HEK293 (cell line): ENCODE measurements at regions not wholly inside any gene's neighbourhood (a gene's known extent, or its start where the extent isn't known, plus 50 kb on each side); places are given as distances from the start of the nearest gene placed in this dataset.

Experiments used
- CTCF ChIA-PET: fragments of 350-600 bp; formaldehyde crosslinking; extraction: SDS; loops from one replicate; lab custom pipeline; 2021; ENCODE audit warnings: antibody characterized with exemption; lab: Yijun Ruan, JAX
- POLR2A ChIA-PET: fragments of 300-600 bp; formaldehyde crosslinking; extraction: SDS; loops from one replicate; lab custom pipeline; 2020; ENCODE audit warnings: antibody characterized with exemption, inconsistent platforms; lab: Yijun Ruan, JAX
- H3K27ac ChIP-seq: fragments of 200-500 bp; sonication (Bioruptor generic); 2 replicates; pipeline ENCODE4 v1.5.1; 2014; ENCODE audit warnings: low read depth, low read length, control low read depth, inconsistent platforms; ENCODE audit errors: extremely low read depth
- H3K36me3 ChIP-seq, 2 experiments: fragments of 200-500 bp in 1 of 2; sonication (Bioruptor generic) in 1 of 2; 1 replicate in 1 of 2; 2 replicates in 1 of 2; pipeline ENCODE4 v1.5.1; 2014 to 2017; ENCODE audit warnings: inconsistent platforms in 2 of 2, low read length in 2 of 2; ENCODE audit not compliant: control insufficient read depth in 2 of 2, insufficient read depth in 1 of 2
- H3K4me1 ChIP-seq: fragments of 200-500 bp; sonication (Bioruptor generic); 2 replicates; pipeline ENCODE4 v1.5.1; 2014; ENCODE audit warnings: mild to moderate bottlenecking, low read length, inconsistent platforms; ENCODE audit not compliant: control insufficient read depth, insufficient read depth
- H3K4me3 ChIP-seq: 2 replicates; pipeline ENCODE4 v1.5.1; 2011; ENCODE audit warnings: low read depth, mild to moderate bottlenecking, control low read depth, low read length, moderate library complexity
- H3K9me3 ChIP-seq: fragments of 200-500 bp; sonication (Bioruptor generic); 2 replicates; pipeline ENCODE4 v1.5.1; 2014; ENCODE audit warnings: low read depth, low read length, inconsistent platforms; ENCODE audit not compliant: control insufficient read depth, insufficient read depth
- HOXD13 ChIP-seq: sonication (generic); formaldehyde crosslinking; IDR thresholded peaks from 2 replicates; pipeline ENCODE4 v1.8.0; 2022; ENCODE audit warnings: missing genetic modification reagents, borderline replicate concordance
- KLF16 ChIP-seq: fragments of 450-650 bp; formaldehyde crosslinking; IDR thresholded peaks from 2 replicates; pipeline ENCODE4 v1.5.1; 2017; ENCODE audit warnings: missing biosample characterization, missing genetic modification characterization
- OSR2 ChIP-seq: fragments of 450-650 bp; formaldehyde crosslinking; IDR thresholded peaks from 2 replicates; pipeline ENCODE4 v1.5.1; 2016; ENCODE audit warnings: missing biosample characterization, missing genetic modification characterization
- SETDB1 ChIP-seq: IDR thresholded peaks from one replicate; pipeline ENCODE4 v1.6.1; 2017; ENCODE audit warnings: mild to moderate bottlenecking, low read length, moderate library complexity, mixed read lengths; ENCODE audit not compliant: insufficient read length
- SP7 ChIP-seq: fragments of 450-650 bp; formaldehyde crosslinking; IDR thresholded peaks from 2 replicates; pipeline ENCODE4 v1.5.1; 2016; ENCODE audit warnings: missing biosample characterization, missing genetic modification characterization
- TRIM28 ChIP-seq: IDR thresholded peaks from 2 replicates; pipeline ENCODE4 v1.6.1; 2011; ENCODE audit warnings: low read length, control low read depth, borderline replicate concordance
- ZBTB6 ChIP-seq: fragments of 450-650 bp; formaldehyde crosslinking; IDR thresholded peaks from 2 replicates; pipeline ENCODE4 v1.5.1; 2017; ENCODE audit warnings: missing biosample characterization, missing genetic modification characterization
- ZFHX2 ChIP-seq: fragments of 450-650 bp; formaldehyde crosslinking; conservative IDR thresholded peaks from 2 replicates; pipeline ENCODE4 v1.5.1; 2016; ENCODE audit warnings: missing biosample characterization, missing genetic modification characterization
- ZNF146 ChIP-seq: fragments of 450-650 bp; formaldehyde crosslinking; IDR thresholded peaks from 2 replicates; pipeline ENCODE4 v1.5.1; 2016; ENCODE audit warnings: missing biosample characterization, missing genetic modification characterization
- ZNF157 ChIP-seq: fragments of 450-650 bp; formaldehyde crosslinking; IDR thresholded peaks from 2 replicates; pipeline ENCODE4 v1.5.1; 2016; ENCODE audit warnings: missing biosample characterization, missing genetic modification characterization
- ZNF18 ChIP-seq: fragments of 450-650 bp; formaldehyde crosslinking; IDR thresholded peaks from 2 replicates; pipeline ENCODE4 v1.5.1; 2016; ENCODE audit warnings: missing biosample characterization, missing genetic modification characterization
- ZNF223 ChIP-seq: fragments of 450-650 bp; formaldehyde crosslinking; IDR thresholded peaks from 2 replicates; pipeline ENCODE4 v1.5.1; 2016; ENCODE audit warnings: missing biosample characterization, missing genetic modification characterization
- ZNF274 ChIP-seq, 2 experiments: fragments of 200-500 bp in 1 of 2; fragments of 450-650 bp in 1 of 2; sonication (Bioruptor generic) in 1 of 2; formaldehyde crosslinking in 1 of 2; IDR thresholded peaks; 2 replicates each; pipeline versions ENCODE4 v1.5.1 to v1.6.1; 2014 to 2016; ENCODE audit warnings: borderline replicate concordance in 1 of 2, inconsistent platforms in 1 of 2, low read length in 1 of 2, missing biosample characterization in 1 of 2, missing genetic modification characterization in 1 of 2
- ZNF324 ChIP-seq: fragments of 450-650 bp; formaldehyde crosslinking; IDR thresholded peaks from 2 replicates; pipeline ENCODE4 v1.5.1; 2016; ENCODE audit warnings: missing biosample characterization, missing genetic modification characterization
- ZNF391 ChIP-seq: fragments of 450-650 bp; formaldehyde crosslinking; IDR thresholded peaks from 2 replicates; pipeline ENCODE4 v1.5.1; 2016; ENCODE audit warnings: low read depth, missing biosample characterization, missing genetic modification characterization, borderline replicate concordance
- ZNF404 ChIP-seq: fragments of 450-650 bp; formaldehyde crosslinking; IDR thresholded peaks from 2 replicates; pipeline ENCODE4 v1.5.1; 2017; ENCODE audit warnings: missing biosample characterization, missing genetic modification characterization
- ZNF530 ChIP-seq: fragments of 450-650 bp; formaldehyde crosslinking; IDR thresholded peaks from 2 replicates; pipeline ENCODE4 v1.5.1; 2016; ENCODE audit warnings: low read depth, missing biosample characterization, missing genetic modification characterization
- ZNF623 ChIP-seq: fragments of 450-650 bp; formaldehyde crosslinking; IDR thresholded peaks from 2 replicates; pipeline ENCODE4 v1.5.1; 2016; ENCODE audit warnings: missing biosample characterization, missing genetic modification characterization
- ZNF629 ChIP-seq: fragments of 450-650 bp; formaldehyde crosslinking; IDR thresholded peaks from 2 replicates; pipeline ENCODE4 v1.5.1; 2017; ENCODE audit warnings: missing biosample characterization, missing genetic modification characterization
- ZNF670 ChIP-seq: fragments of 450-650 bp; formaldehyde crosslinking; IDR thresholded peaks from 2 replicates; pipeline ENCODE4 v1.5.1; 2016; ENCODE audit warnings: missing biosample characterization, missing genetic modification characterization, low read depth
- ZNF692 ChIP-seq: fragments of 450-650 bp; formaldehyde crosslinking; IDR thresholded peaks from 2 replicates; pipeline ENCODE4 v1.5.1; 2016; ENCODE audit warnings: missing biosample characterization, missing genetic modification characterization
- ZNF701 ChIP-seq: fragments of 450-650 bp; formaldehyde crosslinking; IDR thresholded peaks from 2 replicates; pipeline ENCODE4 v1.5.1; 2016; ENCODE audit warnings: missing biosample characterization, missing genetic modification characterization
- ZNF768 ChIP-seq: fragments of 450-650 bp; formaldehyde crosslinking; IDR thresholded peaks from 2 replicates; pipeline ENCODE4 v1.5.1; 2018; ENCODE audit warnings: missing biosample characterization, mild to moderate bottlenecking, missing genetic modification characterization
- ZNF776 ChIP-seq: fragments of 450-650 bp; formaldehyde crosslinking; IDR thresholded peaks from 2 replicates; pipeline ENCODE4 v1.5.0; 2017; ENCODE audit warnings: missing biosample characterization, missing genetic modification characterization, borderline replicate concordance
- ZNF837 ChIP-seq: fragments of 450-650 bp; formaldehyde crosslinking; IDR thresholded peaks from 2 replicates; pipeline ENCODE4 v1.5.1; 2016; ENCODE audit warnings: missing biosample characterization, missing genetic modification characterization
- ZSCAN23 ChIP-seq: fragments of 450-650 bp; formaldehyde crosslinking; IDR thresholded peaks from 2 replicates; pipeline ENCODE4 v1.5.1; 2016; ENCODE audit warnings: missing biosample characterization, missing genetic modification characterization
- ZSCAN30 ChIP-seq: fragments of 450-650 bp; IDR thresholded peaks from 2 replicates; pipeline ENCODE4 v1.5.1; 2018; ENCODE audit warnings: missing biosample characterization, mild to moderate bottlenecking, missing genetic modification characterization, moderate library complexity

- Histone ChIP-seq H3K4me3 (no peak overlapping the region), H3K27ac (no peak overlapping the region)
- TF ChIP-seq ZNF391 (no peak), ZNF274 (IDR thresholded peaks at IDR 0.05; ENCODE audit: low read length) (no peak), ZNF274 (tag by site-specific recombination; IDR thresholded peaks at IDR 0.05; ENCODE audit: borderline replicate concordance) (no peak), ZNF623 (no peak)
- TF ChIP-seq, all 188 proteins: peak for 0
- Histone ChIP-seq H3K9me3 (no peaks in the 10 kb centered on the region), H3K36me3 (no peaks in the 10 kb centered on the region), H3K4me1 (no peaks in the 10 kb centered on the region)
- ChIA-PET POLR2A (no interaction called here), CTCF (no interaction called here)
These were observed 1680.6 kb upstream of the RAG2 start for GRCh38 chr11:38278457-38279141.

- ChIA-PET CTCF (no interaction called here), POLR2A (no interaction called here)
- H3K36me3 ChIP-seq = no peaks in the 10 kb centered on the region
- no peaks in the 10 kb centered on the region for H3K9me3 ChIP-seq
- H3K4me1 ChIP-seq = no peaks in the 10 kb centered on the region
- no peak for TF ChIP-seq ZNF837 (tag by site-specific recombination)
- H3K4me3 ChIP-seq = no peak overlapping the region
- no peak overlapping the region for H3K27ac ChIP-seq
These were observed 1676.0 kb upstream of the RAG2 start for GRCh38 chr11:38274031-38274430.

- ChIA-PET POLR2A (no interaction called here), CTCF (no interaction called here)
These were observed 1674.3 kb upstream of the RAG2 start for GRCh38 chr11:38272376-38272775.

GRCh38 chr11:38266691-38267090 is 1668.7 kb upstream of the RAG2 start:
- ChIA-PET CTCF (no interaction called here), POLR2A (no interaction called here)
- H3K4me1 ChIP-seq = no peaks in the 10 kb centered on the region
- no peak overlapping the region for H3K4me3 ChIP-seq
- H3K9me3 ChIP-seq = no peaks in the 10 kb centered on the region
- H3K27ac ChIP-seq = no peak overlapping the region
- no peaks in the 10 kb centered on the region for H3K36me3 ChIP-seq
- TF ChIP-seq OSR2 (tag by site-specific recombination) (no peak), ZNF623 (no peak), ZNF670 (tag by site-specific recombination) (no peak), ZNF530 (no peak), ZFHX2 (tag by site-specific recombination) (no peak), ZNF223 (tag by site-specific recombination) (no peak), HOXD13 (CRISPR knock-in tag) (no peak), ZNF692 (tag by site-specific recombination) (no peak), ZNF776 (tag by site-specific recombination) (no peak), ZNF701 (tag by site-specific recombination) (no peak), ZSCAN30 (no peak), KLF16 (tag by site-specific recombination) (no peak), ZNF404 (tag by site-specific recombination) (no peak), SP7 (tag by site-specific recombination) (no peak), ZBTB6 (no peak), ZNF146 (no peak)

More at GRCh38 chr11:38272376-38272775, 1674.3 kb upstream of the RAG2 start:
- no peak overlapping the region for H3K4me3 ChIP-seq
- H3K27ac ChIP-seq = no peak overlapping the region
- H3K4me1 ChIP-seq = no peaks in the 10 kb centered on the region
- no peaks in the 10 kb centered on the region for H3K36me3 ChIP-seq
- no peak for TF ChIP-seq SETDB1
- no peak for TF ChIP-seq TRIM28
- no peak for TF ChIP-seq ZNF18 (tag by site-specific recombination)
- no peak for TF ChIP-seq KLF16 (tag by site-specific recombination)
- no peak for TF ChIP-seq ZNF157 (tag by site-specific recombination)
- TF ChIP-seq ZSCAN23 = no peak
- TF ChIP-seq OSR2 (tag by site-specific recombination) = no peak
- TF ChIP-seq ZNF768 = no peak
- no peak for TF ChIP-seq ZNF629
- TF ChIP-seq ZNF324 (tag by site-specific recombination) = no peak
- no peak for TF ChIP-seq ZNF670 (tag by site-specific recombination)
- no peaks in the 10 kb centered on the region for H3K9me3 ChIP-seq
